Left ventricle myocardium superior (tissue), 1 donor: ENCODE measurements at regions not wholly inside any gene's neighbourhood (a gene's known extent, or its start where the extent isn't known, plus 50 kb on each side); places are given as distances from the start of the nearest gene placed in this dataset.
A peak's percentile ranks its signal among the peaks of the same experiment; 100 is the strongest.

Experiments used
- ATAC-seq: fragments of 200-7000 bp; cut with Tn5 transposase; one replicate; pipeline ENCODE4 v1.9.1; 2020; ENCODE audit warnings: mild to moderate bottlenecking, moderate library complexity
- DNase-seq: peaks from one replicate; pipeline ENCODE4 v3.0.0-alpha.2; 2020
- intact Hi-C: fragments of 100-400 bp; cut with micrococcal nuclease; formaldehyde crosslinking; loops from one replicate; pipeline ENCODE4 v1.11.0; 2022
- donor health status: DM: no; HTN: yes; CAD: no; lungs with severe emphysema.

DNA sequence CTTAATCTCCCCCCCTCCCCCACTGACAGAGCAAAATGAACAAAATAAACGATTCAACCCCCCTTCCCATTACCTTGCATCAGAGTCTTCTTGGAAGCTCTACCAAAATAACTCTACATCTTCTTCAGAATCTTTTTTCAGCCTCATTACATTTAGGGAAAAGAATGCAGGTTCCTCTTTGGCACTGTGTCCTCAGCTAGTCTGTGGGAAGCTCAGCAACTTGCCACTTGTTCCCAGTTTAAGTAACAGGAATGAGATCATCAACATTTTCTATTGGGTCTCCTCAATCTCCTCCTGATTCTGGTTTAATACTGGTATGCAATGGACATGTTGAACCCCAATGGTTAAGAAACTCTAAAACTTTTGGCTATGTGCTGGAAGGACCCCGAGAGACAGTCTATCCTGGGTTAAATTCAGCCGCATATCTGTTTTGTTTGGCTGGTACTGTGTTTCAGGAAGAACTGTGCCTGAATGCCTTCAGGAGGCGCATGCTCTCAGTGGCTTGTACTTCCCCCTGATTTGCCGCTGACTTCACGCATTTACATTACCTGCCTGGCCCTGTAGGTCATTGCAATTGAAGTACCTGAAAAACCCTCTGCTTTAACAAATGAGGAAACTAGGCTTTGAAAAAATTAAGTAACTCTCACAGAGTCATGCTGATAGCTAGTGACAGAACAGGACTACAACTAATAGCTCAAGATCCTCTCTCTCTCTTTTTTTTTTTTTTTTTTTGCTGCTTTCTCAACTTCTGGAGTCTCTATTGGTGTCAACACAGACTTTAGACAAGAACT, 78.1 kb upstream of the HMHB1 start:
- peak; percentile 88 for ATAC-seq
- intact Hi-C loops, result no loop called here
- DNase-seq, result no peak

GRCh38 chr5:143732402-143732801, 79.6 kb upstream of the HMHB1 start:
- intact Hi-C loops, result no loop called here
- DNase-seq, result no peak
- no peak for ATAC-seq

DNA sequence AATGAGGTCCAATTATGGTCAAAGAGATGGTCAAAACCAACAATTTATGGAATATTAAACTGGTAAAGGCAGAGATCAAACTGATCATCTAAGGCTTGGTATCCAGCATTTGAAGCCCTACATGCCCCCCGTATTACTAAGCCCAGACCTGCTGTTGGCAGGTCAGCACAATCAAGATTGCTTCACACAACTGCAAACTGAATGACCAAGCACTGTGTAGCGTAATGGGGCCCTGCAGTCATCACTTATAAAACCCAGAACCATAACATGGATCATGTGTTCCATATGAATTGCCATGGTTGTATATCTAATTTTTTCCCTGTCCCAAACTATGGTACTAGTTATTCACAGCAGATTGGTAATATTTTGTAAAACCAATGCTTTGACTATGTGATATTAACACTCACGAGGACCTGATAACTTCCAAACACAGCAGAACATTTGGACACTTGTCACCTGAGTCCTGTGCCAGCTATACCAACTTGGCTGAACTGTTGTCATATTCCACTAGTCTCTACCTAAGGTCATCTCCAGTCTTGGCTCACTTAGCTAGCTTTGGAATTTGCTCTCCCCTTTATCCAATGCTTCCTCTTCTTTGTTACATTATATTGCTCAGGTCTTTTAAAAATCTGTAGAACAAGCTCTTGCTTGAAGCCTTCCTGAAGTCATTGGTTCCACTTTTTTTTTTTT, 81.7 kb upstream of the HMHB1 start:
- intact Hi-C loops, result no loop called here
- DNase-seq (no peak), ATAC-seq (peak; percentile 65)

DNA sequence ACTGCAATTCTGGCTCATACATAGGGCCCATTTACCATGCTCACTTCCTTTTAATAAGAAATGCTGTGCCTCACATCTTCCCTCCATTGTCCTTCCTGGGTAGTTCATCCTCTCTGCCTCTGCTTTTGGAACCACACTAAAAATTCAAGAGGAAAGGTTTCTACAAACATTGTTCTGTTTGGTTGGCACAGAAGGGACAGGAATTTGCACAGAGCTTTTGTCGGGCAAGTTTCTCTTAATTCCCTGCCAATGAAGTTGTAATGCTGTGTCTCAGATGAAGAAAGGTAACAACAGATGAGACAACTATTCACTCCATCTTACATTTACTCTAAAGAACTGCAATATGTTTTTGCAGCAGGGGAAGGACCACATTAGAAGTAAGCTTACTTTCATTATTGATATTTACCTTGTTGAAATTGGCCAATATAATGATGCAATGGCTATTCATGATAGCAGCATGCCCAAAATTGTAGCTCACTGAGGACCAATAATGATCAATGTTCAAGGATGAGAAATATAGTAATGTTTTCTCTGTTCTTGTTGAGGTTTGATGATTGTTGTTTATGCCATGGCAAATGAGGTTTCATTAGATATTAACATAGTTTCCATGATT, 82.5 kb upstream of the HMHB1 start:
- no peak for ATAC-seq
- DNase-seq, result no peak
- intact Hi-C loops, result no loop called here

- DNase-seq, result no peak
- no peak for ATAC-seq
- intact Hi-C loops, result no loop called here
Observed at GRCh38 chr5:143723159-143723558, 88.8 kb upstream of the HMHB1 start.

GRCh38 chr5:143721925-143722324, 90.0 kb upstream of the HMHB1 start:
- ATAC-seq (no peak), DNase-seq (no peak)
- intact Hi-C loops, result no loop called here

DNA sequence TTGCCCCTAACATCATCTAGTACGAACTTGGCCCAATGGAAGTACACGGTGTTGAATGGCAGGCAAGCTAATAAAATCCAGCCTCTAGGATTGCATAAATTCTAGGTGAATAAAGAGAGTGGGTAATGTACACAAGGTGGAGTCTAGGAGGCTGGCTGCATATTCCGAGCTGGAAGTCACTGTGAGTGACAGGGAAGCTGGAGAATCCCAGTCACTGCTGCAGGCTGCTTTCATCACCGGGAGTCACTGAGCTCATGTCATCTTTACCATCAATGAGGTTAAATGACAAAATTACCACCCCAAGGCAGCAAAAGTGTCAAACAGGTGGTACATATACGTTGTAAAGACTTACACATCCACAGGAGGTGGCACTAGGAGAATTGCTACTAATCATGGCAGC, 91.3 kb upstream of the HMHB1 start:
- DNase-seq (no peak), ATAC-seq (no peak)
- intact Hi-C loops, result no loop called here

DNA sequence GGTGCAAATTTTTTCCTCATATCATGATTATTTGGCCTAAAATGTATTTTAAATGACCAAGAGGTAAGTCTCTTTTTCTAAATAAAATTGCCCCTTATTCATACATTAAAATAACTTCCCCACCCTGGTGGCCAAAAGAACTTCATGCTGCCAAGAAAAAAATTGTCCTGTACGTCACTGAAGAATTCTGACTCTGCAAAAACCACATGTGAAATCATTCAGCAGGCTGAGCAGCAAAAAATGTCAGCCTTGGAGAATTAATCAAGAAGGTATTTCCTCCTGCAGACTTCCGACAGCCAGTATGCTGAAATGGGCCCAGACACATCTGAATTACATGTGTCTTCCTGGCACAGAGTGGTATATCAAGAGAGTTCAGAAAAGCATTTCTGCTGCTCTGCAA, 94.6 kb upstream of the HMHB1 start:
- intact Hi-C loops, result no loop called here
- ATAC-seq, result peak; percentile 49
- no peak for DNase-seq

DNA sequence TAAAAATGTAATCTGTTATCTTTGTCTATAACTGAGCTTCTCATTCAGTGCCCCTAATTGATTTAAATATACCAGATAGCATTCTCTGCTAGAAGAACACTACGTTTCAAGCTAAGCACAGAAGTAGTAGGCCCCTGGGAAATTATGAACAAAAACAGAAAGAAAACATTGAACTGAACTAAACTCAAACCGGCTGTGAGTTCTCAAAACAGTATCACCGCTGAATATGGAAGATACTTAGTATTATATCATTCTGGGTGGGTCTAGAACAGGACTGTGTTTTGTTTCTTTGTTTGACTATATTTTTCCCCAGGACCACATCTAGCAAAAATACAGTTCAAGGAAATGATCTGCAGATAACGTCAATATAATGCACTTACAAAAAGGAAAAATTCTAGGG, 95.1 kb upstream of the HMHB1 start:
- DNase-seq (no peak), ATAC-seq (peak; percentile 77)
- intact Hi-C loops, result no loop called here

GRCh38 chr5:143715616-143716015, 96.3 kb upstream of the HMHB1 start:
- intact Hi-C loops, result no loop called here
- DNase-seq (no peak), ATAC-seq (no peak)

DNA sequence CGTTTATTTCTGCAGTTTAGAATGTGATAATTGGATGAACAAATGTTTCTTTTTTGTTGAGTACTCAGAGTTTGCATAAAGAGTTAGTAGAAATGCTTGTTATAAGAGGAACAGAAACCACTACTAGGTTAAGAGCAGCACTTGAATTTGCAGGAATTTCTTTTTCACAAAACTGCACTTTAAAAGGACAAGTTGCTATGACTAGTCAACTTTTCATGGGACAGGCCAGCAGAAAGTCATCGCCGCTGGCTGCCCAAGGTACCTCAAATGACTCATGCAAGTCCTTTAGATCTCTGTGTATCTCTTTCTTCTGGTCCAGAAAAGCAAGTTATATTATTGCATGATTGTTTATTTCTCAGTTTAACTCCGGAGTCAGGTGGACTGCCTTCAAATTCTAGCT, 97.3 kb upstream of the HMHB1 start:
- DNase-seq (peak; percentile 27), ATAC-seq (no peak)
- intact Hi-C loops, result no loop called here

GRCh38 chr5:143713047-143714003, 98.6 kb upstream of the HMHB1 start:
- peak; percentile 56 for ATAC-seq
- intact Hi-C loops, result no loop called here
- DNase-seq, result no peak

DNA sequence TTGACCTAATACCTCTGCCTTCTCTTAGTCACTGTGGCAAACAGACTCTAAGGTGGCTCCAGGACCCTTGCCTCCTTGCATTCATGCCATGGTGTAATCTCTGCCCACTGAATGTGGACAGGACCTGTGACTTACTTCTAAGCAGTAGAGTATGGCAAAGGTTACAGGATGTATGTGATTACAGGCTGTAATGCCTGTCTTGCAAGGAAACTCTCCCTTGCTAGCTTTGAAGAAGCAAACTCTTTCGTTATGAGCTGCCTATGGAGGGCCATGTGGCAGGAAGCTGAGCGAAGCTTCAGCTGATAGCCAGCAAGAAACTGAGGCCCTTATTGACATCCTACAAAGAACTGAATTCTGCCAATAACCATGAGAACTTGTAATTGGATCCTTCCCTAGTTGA, 103.3 kb upstream of the HMHB1 start:
- ATAC-seq, result no peak
- intact Hi-C loops, result no loop called here
- DNase-seq, result no peak

DNA sequence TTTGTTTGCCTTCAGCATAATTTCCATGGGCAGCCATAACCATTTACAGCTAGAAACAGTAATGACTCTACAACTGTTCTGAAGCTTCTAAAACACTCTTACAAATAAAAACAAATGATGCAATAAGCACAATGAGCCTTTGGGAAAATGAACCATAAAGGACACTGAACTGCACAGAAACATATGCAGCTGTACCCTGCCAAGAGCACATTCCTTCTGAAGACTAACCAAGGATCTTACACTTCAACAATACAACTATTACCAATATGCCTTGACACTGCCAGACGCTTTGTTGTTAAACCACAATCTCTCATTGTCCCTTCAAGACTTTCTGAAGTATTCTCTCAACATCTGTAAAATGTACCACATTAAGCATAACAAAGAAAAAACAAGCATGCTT, 104.2 kb upstream of the HMHB1 start:
- ATAC-seq, result no peak
- intact Hi-C loops, result no loop called here
- DNase-seq, result no peak

DNA sequence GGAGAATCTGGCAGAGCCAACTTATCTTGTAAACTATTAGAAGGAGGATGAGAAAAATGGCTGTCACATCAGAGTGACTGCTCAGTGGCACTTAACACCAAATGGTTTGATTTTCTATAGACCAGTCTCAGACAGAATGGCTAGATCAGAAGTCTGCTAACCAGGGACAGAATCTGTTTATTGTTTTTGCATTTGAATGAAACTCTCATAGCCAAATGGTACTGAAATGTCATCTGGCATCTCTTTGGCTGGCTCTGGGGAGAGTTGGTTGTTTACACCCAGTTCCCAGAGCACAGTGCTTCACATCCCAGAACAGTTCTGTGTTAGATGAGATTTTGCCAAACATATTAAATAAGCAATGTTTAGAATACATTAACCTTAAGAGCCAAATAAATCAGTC, 106.6 kb upstream of the HMHB1 start:
- intact Hi-C loops, result no loop called here
- ATAC-seq (no peak), DNase-seq (no peak)

- DNase-seq, result no peak
- no peak for ATAC-seq
- intact Hi-C loops, result no loop called here
Observed at GRCh38 chr5:143703659-143704058, 108.3 kb upstream of the HMHB1 start.

DNA sequence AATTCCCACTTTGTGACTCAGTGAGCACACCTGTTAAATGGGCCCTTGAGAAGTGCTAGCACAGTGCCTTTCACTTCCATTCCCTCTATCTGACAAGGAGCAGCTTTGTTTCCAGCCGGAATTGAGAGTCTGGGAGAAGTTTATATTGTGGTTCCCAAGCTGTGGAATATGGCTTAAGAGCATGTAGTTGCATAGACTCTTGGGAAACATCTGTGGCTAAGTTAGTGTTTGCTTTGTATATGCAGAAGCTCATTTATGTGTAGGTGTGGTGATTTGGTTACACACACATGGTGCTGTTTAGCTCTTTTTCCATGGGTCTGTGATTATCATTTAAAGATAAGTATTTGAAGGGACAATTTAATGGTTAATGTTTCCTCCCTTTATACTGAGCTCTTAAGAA, 110.5 kb upstream of the HMHB1 start:
- ATAC-seq (no peak), DNase-seq (no peak)
- intact Hi-C loops, result no loop called here

DNA sequence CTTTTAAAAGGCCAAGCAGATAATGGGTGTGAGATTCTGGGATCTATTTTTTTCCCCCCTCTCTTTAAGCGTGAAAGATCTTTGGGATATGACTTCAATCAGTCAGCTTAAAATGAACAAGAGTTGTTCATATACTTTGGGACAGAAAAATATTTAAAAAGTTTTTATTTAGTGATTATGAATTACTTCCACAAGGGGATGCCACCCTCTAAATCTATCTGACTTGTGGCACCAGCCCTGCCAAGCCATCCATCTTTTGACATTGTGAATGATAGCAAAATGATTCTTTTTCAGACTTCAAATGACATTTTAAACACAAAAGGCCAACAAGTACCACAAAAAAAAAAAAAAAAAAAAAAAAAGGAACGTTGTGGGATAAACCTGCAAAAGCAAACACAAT, 111.0 kb upstream of the HMHB1 start:
- intact Hi-C loops, result no loop called here
- DNase-seq (no peak), ATAC-seq (no peak)

GRCh38 chr5:143699121-143699520, 112.8 kb upstream of the HMHB1 start:
- intact Hi-C loops, result no loop called here
- DNase-seq, result no peak
- ATAC-seq, result no peak

DNA sequence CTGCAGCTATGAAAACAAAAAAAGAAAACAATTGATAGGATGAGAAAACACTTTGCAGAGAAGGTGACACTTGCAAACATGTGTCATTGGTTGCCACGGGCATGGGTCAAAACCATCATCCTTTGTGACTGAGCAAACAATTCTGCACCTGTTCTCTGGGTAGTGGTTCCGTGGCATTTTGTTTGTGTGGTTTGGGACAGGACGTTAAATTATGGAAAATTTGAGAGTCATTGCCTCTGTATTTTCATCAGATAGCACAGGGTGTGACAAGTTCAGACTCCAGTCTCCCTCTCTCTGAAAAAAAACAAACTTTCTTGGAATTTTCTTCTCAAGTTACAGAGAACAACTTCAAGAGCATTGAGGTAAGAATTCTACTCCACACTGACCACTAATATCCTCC, 113.4 kb upstream of the HMHB1 start:
- intact Hi-C loops, result no loop called here
- DNase-seq (no peak), ATAC-seq (no peak)
